Ishikawa (cell line): ENCODE measurements at regions not wholly inside any gene's neighbourhood (a gene's known extent, or its start where the extent isn't known, plus 50 kb on each side); places are given as distances from the start of the nearest gene placed in this dataset.

Source experiments
- CEBPB ChIP-seq: IDR thresholded peaks from 2 replicates; pipeline ENCODE4 v1.6.1; 2012
- CREB1 ChIP-seq: IDR thresholded peaks from 2 replicates; pipeline ENCODE4 v1.6.1; 2012; ENCODE audit warnings: low read depth
- EGR1 ChIP-seq: IDR thresholded peaks from 2 replicates; pipeline ENCODE4 v1.6.1; 2012
- EP300 ChIP-seq: IDR thresholded peaks from 2 replicates; pipeline ENCODE4 v1.6.1; 2012; ENCODE audit warnings: borderline replicate concordance
- FOXM1 ChIP-seq: IDR thresholded peaks from 2 replicates; pipeline ENCODE4 v1.6.1; 2012; ENCODE audit warnings: low read depth, borderline replicate concordance
- NFIC ChIP-seq: IDR thresholded peaks from 2 replicates; pipeline ENCODE4 v1.6.1; 2012
- RAD21 ChIP-seq: IDR thresholded peaks from 2 replicates; pipeline ENCODE4 v1.6.1; 2012; ENCODE audit warnings: low read depth
- TAF1 ChIP-seq: IDR thresholded peaks from 2 replicates; pipeline ENCODE4 v1.6.1; 2012; ENCODE audit warnings: low read depth, mild to moderate bottlenecking
- TCF12 ChIP-seq: IDR thresholded peaks from 2 replicates; pipeline ENCODE4 v1.6.1; 2012; ENCODE audit warnings: low read depth
- TEAD4 ChIP-seq: IDR thresholded peaks from 2 replicates; pipeline ENCODE4 v1.6.1; 2012
- YY1 ChIP-seq: IDR thresholded peaks from 2 replicates; pipeline ENCODE4 v1.6.1; 2012; ENCODE audit warnings: low read depth
- ZBTB7A ChIP-seq: IDR thresholded peaks from 2 replicates; pipeline ENCODE4 v1.6.1; 2012; ENCODE audit warnings: low read depth
- TF ChIP-seq, protein P1 (sequence below): IDR thresholded peaks from 2 replicates; pipeline ENCODE4 v1.6.1; 2012
- TF ChIP-seq, protein P2 (sequence below): IDR thresholded peaks from 2 replicates; pipeline ENCODE4 v1.6.1; 2012; ENCODE audit warnings: low read depth, mild to moderate bottlenecking
- TF ChIP-seq, protein P3 (sequence below): IDR thresholded peaks from 2 replicates; pipeline ENCODE4 v1.6.1; 2012

DNA sequence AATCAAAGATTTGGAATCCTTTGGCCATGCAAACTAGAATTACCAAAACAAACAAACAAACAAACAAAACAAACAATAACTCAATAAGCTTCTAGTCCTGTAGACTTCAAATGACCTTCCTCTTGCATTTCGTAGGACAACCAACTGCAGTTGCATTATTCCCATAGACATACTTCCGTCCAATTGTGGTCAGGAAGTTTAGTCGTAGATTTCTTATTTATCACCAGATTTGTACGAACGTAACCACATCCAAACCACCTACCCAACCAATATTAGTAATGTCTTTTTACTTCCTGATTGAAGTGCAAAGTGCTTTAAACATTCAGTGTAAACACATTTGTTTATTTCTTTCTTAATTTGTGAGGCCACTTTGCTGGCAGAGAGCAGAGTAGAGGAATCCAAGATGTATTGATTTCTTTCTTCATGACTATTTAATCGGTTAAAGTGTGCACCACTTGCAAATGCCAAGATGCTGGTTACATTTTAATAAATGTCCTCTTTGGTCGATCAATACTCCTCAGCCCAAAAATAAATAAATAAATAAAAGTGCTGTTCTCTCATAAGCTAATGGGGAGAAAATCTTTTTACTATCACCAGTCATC is 1745.6 kb upstream of the CELF4 start:
- TF ChIP-seq, protein P1, sequence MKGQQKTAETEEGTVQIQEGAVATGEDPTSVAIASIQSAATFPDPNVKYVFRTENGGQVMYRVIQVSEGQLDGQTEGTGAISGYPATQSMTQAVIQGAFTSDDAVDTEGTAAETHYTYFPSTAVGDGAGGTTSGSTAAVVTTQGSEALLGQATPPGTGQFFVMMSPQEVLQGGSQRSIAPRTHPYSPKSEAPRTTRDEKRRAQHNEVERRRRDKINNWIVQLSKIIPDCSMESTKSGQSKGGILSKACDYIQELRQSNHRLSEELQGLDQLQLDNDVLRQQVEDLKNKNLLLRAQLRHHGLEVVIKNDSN: no peak
- no peak for TF ChIP-seq CEBPB
- no peak for TF ChIP-seq EP300
- no peak for TF ChIP-seq TCF12
- no peak for TF ChIP-seq RAD21
- TF ChIP-seq EGR1: no peak
- TF ChIP-seq, protein P2, sequence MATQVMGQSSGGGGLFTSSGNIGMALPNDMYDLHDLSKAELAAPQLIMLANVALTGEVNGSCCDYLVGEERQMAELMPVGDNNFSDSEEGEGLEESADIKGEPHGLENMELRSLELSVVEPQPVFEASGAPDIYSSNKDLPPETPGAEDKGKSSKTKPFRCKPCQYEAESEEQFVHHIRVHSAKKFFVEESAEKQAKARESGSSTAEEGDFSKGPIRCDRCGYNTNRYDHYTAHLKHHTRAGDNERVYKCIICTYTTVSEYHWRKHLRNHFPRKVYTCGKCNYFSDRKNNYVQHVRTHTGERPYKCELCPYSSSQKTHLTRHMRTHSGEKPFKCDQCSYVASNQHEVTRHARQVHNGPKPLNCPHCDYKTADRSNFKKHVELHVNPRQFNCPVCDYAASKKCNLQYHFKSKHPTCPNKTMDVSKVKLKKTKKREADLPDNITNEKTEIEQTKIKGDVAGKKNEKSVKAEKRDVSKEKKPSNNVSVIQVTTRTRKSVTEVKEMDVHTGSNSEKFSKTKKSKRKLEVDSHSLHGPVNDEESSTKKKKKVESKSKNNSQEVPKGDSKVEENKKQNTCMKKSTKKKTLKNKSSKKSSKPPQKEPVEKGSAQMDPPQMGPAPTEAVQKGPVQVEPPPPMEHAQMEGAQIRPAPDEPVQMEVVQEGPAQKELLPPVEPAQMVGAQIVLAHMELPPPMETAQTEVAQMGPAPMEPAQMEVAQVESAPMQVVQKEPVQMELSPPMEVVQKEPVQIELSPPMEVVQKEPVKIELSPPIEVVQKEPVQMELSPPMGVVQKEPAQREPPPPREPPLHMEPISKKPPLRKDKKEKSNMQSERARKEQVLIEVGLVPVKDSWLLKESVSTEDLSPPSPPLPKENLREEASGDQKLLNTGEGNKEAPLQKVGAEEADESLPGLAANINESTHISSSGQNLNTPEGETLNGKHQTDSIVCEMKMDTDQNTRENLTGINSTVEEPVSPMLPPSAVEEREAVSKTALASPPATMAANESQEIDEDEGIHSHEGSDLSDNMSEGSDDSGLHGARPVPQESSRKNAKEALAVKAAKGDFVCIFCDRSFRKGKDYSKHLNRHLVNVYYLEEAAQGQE: no peak
- TF ChIP-seq YY1: no peak
- TF ChIP-seq NFIC: no peak
- no peak for TF ChIP-seq ZBTB7A
- no peak for TF ChIP-seq FOXM1
- TF ChIP-seq, protein P3, sequence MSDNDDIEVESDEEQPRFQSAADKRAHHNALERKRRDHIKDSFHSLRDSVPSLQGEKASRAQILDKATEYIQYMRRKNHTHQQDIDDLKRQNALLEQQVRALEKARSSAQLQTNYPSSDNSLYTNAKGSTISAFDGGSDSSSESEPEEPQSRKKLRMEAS: no peak
- TF ChIP-seq CREB1: no peak
- no peak for TF ChIP-seq TEAD4
- TF ChIP-seq TAF1: no peak

DNA sequence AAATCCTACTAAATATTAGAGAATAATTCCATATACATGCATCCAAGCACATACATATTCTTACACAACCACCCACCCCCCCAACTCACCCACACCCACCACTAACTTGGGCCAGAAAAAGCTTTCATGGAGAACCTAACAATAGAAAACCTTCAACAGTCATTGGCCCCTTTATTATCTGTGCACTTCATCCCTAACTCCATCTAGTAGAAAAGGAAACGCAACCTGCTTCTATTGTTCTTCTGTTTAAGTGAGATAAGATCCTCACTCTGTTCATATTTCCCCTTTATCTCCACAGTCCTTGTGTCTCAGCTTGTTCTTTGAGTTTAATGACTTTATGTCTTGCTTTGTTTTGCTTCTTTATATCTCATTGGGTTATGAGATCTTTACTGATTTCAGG is 1740.2 kb upstream of the CELF4 start:
- TF ChIP-seq ZBTB7A (no peak), CREB1 (no peak), TEAD4 (no peak), TAF1 (no peak), EGR1 (no peak)

DNA sequence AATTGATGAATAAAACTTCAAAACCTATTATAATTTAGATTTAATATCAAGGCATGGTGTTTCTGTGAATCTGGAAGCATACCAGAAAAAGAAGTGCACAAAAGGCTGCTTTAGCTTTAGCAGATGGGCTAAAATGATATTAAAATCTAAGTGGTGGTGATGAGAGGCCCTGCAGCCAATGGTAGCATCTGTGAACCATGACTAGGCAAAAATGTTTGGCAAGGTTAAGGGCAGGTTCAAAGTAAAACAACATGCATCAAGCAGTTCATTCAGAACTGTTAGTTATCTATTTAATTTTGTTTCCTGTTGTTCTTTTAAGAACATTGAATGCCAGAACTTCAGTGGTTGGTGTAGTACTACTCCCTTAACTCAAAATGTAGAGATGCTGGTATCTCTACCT is 1736.9 kb upstream of the CELF4 start:
- TF ChIP-seq EGR1: no peak
- no peak for TF ChIP-seq TCF12

DNA sequence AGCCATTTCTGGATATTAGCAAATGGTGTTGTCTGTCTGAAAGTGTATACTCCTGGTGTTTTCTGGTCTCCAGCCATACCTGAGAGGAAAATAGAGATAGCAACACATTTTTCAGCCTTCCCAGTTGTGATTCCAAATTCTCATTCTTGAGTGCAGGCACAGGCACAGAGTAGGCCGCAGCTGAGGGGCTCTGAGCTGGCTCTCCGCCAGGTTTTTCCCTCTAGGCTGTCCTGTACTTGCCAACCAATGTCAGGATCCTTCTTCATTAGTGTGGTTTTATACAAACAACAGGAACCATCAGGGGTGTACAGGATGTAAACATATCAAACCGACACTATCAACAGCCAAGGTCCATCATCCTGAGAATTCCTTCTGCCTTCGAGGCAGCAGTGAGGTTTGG is 1733.6 kb upstream of the CELF4 start:
- no peak for TF ChIP-seq RAD21
- 0 out of 2 replicates have a peak, but pooled peaks have one; percentile 13 for TF ChIP-seq NFIC

DNA sequence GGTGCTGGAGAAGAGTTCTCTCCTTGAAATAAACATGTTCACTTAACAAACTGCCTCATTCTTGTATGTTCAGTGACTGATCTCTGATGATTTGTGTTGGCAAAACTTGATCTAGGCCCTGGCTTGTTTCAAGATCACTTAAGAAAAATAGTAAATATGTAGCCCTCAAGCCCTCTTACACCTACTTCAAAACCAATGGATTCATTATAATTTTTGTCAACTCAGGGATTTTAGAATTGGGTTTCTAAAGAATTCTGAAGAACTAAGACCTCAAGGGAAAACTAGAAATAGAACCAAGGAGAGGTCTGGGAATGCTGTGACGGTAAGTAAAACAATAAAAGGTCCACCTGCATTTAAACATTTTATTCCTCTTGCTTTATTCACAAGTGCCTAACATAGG is 1731.6 kb upstream of the CELF4 start:
- TF ChIP-seq FOXM1 (no peak), TEAD4 (no peak), CEBPB (no peak), TCF12 (no peak), NFIC (no peak)
- TF ChIP-seq, protein P2: no peak
- TF ChIP-seq, protein P1: no peak
- TF ChIP-seq, protein P3: no peak

DNA sequence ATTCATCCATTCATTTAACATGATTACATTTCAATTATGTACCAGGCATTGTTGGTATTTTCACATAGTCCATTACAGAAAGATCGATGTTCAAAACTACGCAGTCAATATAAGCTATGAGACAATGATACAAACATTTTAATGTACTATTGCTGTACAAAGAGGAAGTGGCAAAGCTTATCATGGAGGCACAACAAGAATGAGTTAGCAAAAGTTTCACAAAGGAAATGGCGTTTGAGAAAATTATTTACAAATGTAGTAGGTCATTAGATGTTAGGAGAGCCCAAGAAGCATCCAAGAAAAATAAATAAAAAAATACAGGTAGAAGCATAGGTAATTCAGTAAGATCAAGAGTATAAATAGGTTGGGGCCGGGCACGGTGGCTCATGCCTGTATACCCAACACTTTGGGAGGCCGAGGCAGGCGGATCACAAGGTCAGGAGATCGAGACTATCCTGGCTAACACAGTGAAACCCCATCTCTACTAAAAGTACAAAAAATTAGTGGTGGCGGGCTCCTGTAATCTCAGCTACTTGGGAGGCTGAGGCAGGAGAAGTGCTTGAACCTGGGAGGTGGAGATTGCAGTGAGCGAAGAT is 1730.8 kb upstream of the CELF4 start:
- TF ChIP-seq, protein P2: no peak
- no peak for TF ChIP-seq ZBTB7A
- TF ChIP-seq FOXM1: no peak
- no peak for TF ChIP-seq TEAD4
- TF ChIP-seq CREB1: no peak
- no peak for TF ChIP-seq TAF1
- TF ChIP-seq NFIC: no peak
